AG04450 (cell line): ENCODE measurements at regions not wholly inside any gene's neighbourhood (a gene's known extent, or its start where the extent isn't known, plus 50 kb on each side); places are given as distances from the start of the nearest gene placed in this dataset.

Experiments
- CTCF ChIA-PET: fragments of 300-600, 350-600 bp; formaldehyde crosslinking; extraction: SDS; loops from one replicate; lab custom pipeline; 2022; ENCODE audit warnings: antibody characterized with exemption, inconsistent platforms; lab: Charles Lee
- POLR2A ChIA-PET: fragments of 350-600 bp; formaldehyde crosslinking; extraction: SDS; loops from one replicate; lab custom pipeline; 2021; ENCODE audit warnings: antibody characterized with exemption, inconsistent platforms; lab: Yijun Ruan, JAX
- DNase-seq: peaks from one replicate; pipeline ENCODE4 v3.0.0-alpha.2; 2011; ENCODE audit warnings: low read depth, low spot score
- H3K27ac ChIP-seq: one replicate; pipeline ENCODE4 v1.5.1; 2012; ENCODE audit warnings: low read depth, low read length, control low read depth
- H3K27me3 ChIP-seq: one replicate; pipeline ENCODE4 v1.6.0; 2012; ENCODE audit warnings: low read length; ENCODE audit not compliant: control insufficient read depth, insufficient read depth
- H3K4me3 ChIP-seq: 2 replicates; pipeline ENCODE4 v1.5.1; 2011; ENCODE audit warnings: mild to moderate bottlenecking, low read depth, low read length, control low read depth
- H3K9me3 ChIP-seq: 2 replicates; pipeline ENCODE4 v1.5.1; 2012; ENCODE audit warnings: low read length; ENCODE audit not compliant: control insufficient read depth, insufficient read depth
- TF ChIP-seq, protein P1 (sequence below): IDR thresholded peaks from 2 replicates; pipeline ENCODE4 v1.5.1; 2011; ENCODE audit warnings: low read depth, low read length, control low read depth, inconsistent platforms

DNA sequence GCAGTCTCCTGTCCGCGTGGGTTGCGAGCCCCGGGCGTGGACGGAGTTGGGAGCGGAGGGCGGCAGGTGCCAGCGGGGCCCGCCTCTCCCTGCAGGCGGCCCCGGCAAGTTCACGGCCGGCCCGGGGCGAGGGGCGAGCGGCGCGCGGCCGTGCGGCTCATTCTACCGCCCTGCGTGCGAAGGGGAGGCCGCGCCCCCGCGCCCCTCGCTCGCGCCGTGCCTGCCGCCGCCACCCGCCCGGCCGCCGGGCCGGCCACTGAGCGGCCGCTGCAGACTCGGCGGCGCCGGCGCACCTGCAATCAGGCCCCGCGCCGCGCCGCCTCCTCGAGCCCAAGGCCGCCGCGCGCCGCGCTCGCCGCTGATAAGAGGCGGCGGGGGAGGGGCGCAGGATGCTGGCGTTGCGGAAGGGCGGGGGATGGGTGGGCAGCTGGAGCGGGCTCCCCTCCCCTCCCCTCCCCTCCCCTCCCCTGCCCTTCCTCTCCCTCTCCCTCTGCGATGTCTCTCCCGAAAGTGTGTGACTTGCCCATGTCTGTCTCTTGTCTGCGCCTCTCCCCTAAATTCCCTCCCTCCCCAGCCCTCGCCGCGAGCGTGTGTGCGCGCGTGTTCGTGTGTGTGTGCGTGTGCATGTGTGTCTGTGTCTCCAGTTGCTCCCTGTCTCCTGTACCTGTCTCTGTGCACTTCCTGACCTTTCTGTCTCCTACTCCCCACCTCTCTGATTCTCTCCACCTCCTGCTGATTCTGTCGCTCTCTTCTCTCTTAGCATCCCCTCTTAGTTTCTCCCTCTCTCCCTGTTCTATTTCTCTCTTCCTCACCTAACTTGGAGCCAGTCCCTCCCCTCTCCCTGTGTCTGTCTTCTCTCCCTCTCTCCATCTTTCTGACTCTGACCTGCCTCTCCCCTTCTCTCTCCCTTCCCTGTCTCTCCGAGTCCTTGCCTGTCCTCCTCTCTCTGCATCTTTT is 768.1 kb upstream of the TBX3 start:
- Histone ChIP-seq H3K27me3 (no peaks in the 10 kb centered on the region), H3K27ac (no peak overlapping the region), H3K9me3 (no peaks in the 10 kb centered on the region), H3K4me3 (peak overlapping the region; percentile 45)
- TF ChIP-seq, protein P1, sequence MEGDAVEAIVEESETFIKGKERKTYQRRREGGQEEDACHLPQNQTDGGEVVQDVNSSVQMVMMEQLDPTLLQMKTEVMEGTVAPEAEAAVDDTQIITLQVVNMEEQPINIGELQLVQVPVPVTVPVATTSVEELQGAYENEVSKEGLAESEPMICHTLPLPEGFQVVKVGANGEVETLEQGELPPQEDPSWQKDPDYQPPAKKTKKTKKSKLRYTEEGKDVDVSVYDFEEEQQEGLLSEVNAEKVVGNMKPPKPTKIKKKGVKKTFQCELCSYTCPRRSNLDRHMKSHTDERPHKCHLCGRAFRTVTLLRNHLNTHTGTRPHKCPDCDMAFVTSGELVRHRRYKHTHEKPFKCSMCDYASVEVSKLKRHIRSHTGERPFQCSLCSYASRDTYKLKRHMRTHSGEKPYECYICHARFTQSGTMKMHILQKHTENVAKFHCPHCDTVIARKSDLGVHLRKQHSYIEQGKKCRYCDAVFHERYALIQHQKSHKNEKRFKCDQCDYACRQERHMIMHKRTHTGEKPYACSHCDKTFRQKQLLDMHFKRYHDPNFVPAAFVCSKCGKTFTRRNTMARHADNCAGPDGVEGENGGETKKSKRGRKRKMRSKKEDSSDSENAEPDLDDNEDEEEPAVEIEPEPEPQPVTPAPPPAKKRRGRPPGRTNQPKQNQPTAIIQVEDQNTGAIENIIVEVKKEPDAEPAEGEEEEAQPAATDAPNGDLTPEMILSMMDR = no peak
- DNase-seq = no peak
- ChIA-PET POLR2A (no interaction called here), CTCF (no interaction called here)

DNA sequence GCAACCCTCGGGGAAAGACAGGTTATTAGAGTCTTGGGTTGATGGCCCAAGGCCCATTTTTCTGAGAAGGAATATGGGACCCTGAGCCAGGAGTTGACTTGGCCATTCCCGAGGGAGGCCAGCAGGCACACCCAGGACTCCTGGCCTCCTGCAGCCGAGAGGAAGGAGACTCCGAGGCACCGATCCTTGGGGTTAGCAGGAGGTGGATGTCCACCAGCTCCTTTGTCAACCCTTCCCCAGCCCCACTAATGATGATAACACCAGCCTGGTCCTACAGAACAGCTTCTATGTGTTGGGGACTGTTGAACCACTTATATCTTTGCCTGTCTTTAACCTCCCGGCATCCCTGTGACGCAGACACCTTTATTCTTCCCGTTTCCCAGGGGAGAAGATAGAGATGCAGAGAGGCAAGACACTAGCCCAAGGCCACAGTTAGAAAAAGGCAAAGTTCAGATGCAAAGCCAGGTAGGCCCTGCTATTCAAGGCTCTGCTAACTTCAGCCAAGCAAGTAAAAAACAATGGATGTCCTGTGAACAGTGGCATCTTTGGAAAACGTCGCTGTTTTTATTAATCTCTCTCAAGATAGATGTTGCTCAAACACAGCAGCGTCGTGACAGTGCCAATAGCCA is 767.3 kb upstream of the TBX3 start:
- TF ChIP-seq, protein P1 = no peak
- H3K27me3 ChIP-seq = no peaks in the 10 kb centered on the region
- no peak for DNase-seq
- POLR2A ChIA-PET = no interaction called here
- H3K4me3 ChIP-seq = peak overlapping the region; percentile 45
- H3K27ac ChIP-seq = no peak overlapping the region
- CTCF ChIA-PET = no interaction called here
- H3K9me3 ChIP-seq = no peaks in the 10 kb centered on the region

DNA sequence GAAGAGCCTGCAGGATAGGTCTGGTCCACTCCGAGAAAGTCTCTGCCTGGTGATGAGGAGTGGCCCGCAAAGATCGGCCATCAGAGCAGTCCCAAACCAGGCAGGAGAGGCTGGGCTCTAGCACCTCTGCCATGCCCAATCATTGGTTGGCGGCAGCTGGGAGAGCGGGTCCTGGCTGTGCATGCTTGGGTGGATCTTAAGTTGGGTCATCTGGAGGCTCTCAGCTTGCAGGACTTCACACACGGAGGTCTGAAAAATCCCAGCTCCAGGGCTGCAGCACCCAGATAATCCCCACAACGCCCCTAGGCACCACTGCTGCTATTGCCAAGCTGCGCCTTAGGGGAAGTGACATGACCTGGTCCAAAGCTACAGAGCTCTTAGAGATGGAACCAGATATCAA is 766.7 kb upstream of the TBX3 start:
- Histone ChIP-seq H3K4me3 (no peak overlapping the region), H3K9me3 (no peaks in the 10 kb centered on the region), H3K27me3 (no peaks in the 10 kb centered on the region), H3K27ac (no peak overlapping the region)
- CTCF ChIA-PET = no interaction called here
- DNase-seq = no peak
- POLR2A ChIA-PET = no interaction called here
- TF ChIP-seq, protein P1 = no peak

DNA sequence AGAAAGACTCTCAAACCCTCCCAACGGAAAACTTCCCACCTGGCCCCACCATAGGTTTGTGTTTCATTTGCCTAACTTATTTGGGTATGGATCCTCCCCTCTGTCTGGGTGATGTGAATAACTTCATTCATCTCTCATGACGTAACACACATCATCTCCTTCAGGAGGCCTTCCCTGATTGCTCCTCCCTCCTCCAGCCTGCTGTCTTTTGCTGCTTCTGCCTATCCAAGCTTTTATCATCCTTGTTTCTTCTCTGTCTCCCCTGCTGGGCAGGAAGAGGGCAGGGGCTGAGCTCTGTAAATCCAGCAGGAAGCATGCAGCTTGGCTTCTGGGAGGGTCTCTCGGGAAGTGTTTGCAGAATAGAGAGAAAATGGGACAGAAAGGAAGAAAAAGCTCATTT is 766.0 kb upstream of the TBX3 start:
- Histone ChIP-seq H3K9me3 (no peaks in the 10 kb centered on the region), H3K27ac (no peak overlapping the region), H3K27me3 (no peaks in the 10 kb centered on the region), H3K4me3 (no peak overlapping the region)
- DNase-seq = no peak
- POLR2A ChIA-PET = no interaction called here
- CTCF ChIA-PET = no interaction called here
- TF ChIP-seq, protein P1 = no peak

DNA sequence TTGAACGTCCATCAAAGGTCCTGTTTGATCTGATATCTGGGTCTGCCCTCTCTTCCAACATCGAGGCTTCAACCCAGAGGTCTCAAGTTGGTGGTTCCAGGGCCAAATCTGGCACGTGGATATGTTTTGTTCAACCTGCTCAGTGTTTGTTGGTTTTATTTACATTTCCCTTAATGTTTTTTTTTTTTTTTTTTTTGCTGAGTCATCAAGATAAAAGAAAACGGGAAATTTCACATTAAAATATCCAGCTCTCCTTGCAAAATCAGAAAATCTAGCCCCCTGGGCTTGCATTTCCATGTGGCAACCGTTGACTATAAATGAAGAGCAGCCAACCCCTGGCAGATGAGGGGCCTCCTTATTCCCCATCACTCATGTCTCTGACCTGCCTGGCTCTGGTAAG is 765.6 kb upstream of the TBX3 start:
- ChIA-PET POLR2A (interaction anchor here (0.6 kb wide), 1 partner anchor 704 kb away, joined by 4 read pairs; no protein-coding TSS in a partner anchor), CTCF (no interaction called here)
- Histone ChIP-seq H3K27ac (no peak overlapping the region), H3K4me3 (no peak overlapping the region), H3K27me3 (no peaks in the 10 kb centered on the region), H3K9me3 (no peaks in the 10 kb centered on the region)
- no peak for DNase-seq
- TF ChIP-seq, protein P1 = no peak
